Activated naive CD4-positive, alpha-beta T cell treated with anti-CD3 and anti-CD28 coated beads, Interleukin-2, amount 10 ng/mL, durations not matched to agents 7 days and 5 days (primary cell): ENCODE measurements at regions not wholly inside any gene's neighbourhood (a gene's known extent, or its start where the extent isn't known, plus 50 kb on each side); places are given as distances from the start of the nearest gene placed in this dataset.
"Not testable (repeated sequence)": the region's sequence is repeated elsewhere in the genome, so short reads cannot be mapped to it uniquely, and the experiment has no call there.

Experiments used
- CTCF ChIA-PET: fragments of 350-600 bp; sonication (Branson Sonifier 250); formaldehyde crosslinking; loops from one replicate; lab custom pipeline; 2021; ENCODE audit warnings: antibody characterized with exemption; lab: Charles Lee
- DNase-seq: peaks from one replicate; pipeline ENCODE4 v3.0.0-alpha.2; 2020
- H3K27ac Mint-ChIP-seq: one replicate; pipeline ENCODE4 v1.8.0; 2021; ENCODE audit warnings: mild to moderate bottlenecking, moderate library complexity, mixed read lengths
- H3K27me3 Mint-ChIP-seq: one replicate; pipeline ENCODE4 v1.8.0; 2021; ENCODE audit warnings: mild to moderate bottlenecking, mixed read lengths
- H3K36me3 Mint-ChIP-seq: one replicate; pipeline ENCODE4 v1.8.0; 2021; ENCODE audit warnings: mixed read lengths
- H3K4me1 Mint-ChIP-seq: one replicate; pipeline ENCODE4 v1.8.0; 2021; ENCODE audit warnings: mixed read lengths
- H3K4me3 Mint-ChIP-seq: one replicate; pipeline ENCODE4 v1.8.0; 2021; ENCODE audit warnings: mild to moderate bottlenecking, moderate library complexity, mixed read lengths
- H3K9me3 Mint-ChIP-seq: one replicate; pipeline ENCODE4 v1.8.0; 2021; ENCODE audit warnings: mixed read lengths

DNA sequence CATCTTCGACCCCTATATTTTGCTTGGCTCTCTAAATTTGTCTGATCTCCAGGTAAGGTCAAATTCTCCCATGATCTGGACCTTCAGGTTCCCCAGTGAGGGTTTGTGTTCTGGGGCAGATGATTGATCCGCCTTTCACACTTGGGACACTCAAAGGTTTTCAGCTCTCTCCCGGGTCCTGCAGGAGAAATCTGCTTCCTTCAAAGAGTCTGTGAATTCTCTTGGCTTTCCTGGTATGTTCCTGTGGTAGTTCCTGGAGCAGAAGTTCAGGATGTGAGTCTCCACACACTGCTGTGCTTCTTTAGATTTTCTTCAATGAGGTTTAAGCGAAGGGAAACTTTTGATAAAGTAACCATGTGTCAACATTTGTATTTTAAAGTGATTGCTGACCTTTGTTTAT lies 318.0 kb downstream of the TAF11L14 start:
- no peak overlapping the region for H3K4me3 Mint-ChIP-seq
- H3K27me3 Mint-ChIP-seq, result no peaks in the 10 kb centered on the region
- H3K4me1 Mint-ChIP-seq, result no peaks in the 10 kb centered on the region
- no peak overlapping the region for H3K27ac Mint-ChIP-seq
- CTCF ChIA-PET, result no interaction called here
- DNase-seq, result no peak
- H3K9me3 Mint-ChIP-seq, result peaks cover 34% of the 10 kb centered on the region
- no peaks in the 10 kb centered on the region for H3K36me3 Mint-ChIP-seq

DNA sequence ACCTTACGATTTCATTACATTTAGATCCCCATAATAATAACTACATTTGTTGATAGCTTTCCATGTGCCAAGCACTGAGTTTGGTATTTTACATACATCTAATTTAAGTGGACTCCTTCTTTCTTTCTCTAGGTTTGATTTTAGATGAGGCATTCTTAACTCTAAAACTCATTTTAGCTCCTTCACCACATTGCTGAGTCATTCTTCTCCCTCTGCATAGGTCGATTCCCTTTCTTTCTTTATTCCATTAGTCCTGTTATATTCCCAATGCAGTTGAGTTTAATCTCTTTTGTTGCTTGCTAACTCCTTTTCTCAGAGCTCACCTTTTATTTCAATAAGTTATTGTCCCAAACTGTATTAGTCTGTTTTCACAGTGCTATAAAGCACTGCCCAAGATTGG lies 329.8 kb downstream of the TAF11L14 start:
- no peaks in the 10 kb centered on the region for H3K4me1 Mint-ChIP-seq
- CTCF ChIA-PET, result no interaction called here
- H3K9me3 Mint-ChIP-seq, result peaks cover 6% of the 10 kb centered on the region

DNA sequence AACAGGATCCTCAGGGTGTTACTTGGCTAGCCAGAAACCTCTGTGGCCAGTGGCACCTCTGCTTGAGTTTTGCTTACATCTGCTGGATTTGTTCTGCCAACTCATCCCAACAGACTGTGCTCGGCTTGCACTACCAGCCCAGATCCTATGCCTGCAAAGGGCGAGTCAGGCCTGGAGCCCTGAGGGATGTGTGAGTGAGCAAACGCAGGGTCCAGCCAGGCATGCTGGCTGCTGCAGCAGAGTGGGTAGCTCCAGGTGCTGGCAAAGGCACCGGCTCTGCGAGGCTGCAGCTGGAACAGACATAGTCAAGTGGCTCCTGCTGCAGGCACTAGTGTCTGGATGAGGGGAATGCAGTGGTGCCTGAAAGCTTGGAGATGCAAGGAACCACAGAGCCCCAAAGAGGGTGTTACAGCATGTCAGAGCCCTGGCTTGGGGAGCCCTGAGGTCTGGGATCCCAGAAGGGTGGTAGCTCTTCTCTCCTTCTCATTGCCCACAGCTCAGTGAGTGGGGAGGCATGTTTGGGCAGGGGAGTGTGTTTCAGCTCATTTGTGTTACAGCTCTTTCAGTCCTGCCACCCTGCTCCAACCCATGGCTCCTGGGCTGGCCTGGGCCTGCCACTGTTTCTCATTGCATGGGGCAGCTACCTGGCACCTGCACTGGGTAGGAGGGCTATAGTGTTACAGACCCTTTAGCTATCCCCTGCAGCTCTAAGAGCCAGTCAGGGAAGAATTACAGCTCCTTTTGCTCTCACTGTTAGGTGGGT lies 332.6 kb downstream of the TAF11L14 start:
- DNase-seq, result no peak
- Mint-ChIP-seq H3K27me3 (no peaks in the 10 kb centered on the region), H3K4me3 (no peak overlapping the region), H3K27ac (no peak overlapping the region), H3K36me3 (no peaks in the 10 kb centered on the region), H3K4me1 (no peaks in the 10 kb centered on the region), H3K9me3 (peaks cover 5% of the 10 kb centered on the region)
- CTCF ChIA-PET, result no interaction called here

More for the DNA sequence above, 329.8 kb downstream of the TAF11L14 start:
- no peak overlapping the region for H3K27ac Mint-ChIP-seq
- no peak overlapping the region for H3K4me3 Mint-ChIP-seq
- no peaks in the 10 kb centered on the region for H3K27me3 Mint-ChIP-seq
- DNase-seq, result no peak
- no peaks in the 10 kb centered on the region for H3K36me3 Mint-ChIP-seq

DNA sequence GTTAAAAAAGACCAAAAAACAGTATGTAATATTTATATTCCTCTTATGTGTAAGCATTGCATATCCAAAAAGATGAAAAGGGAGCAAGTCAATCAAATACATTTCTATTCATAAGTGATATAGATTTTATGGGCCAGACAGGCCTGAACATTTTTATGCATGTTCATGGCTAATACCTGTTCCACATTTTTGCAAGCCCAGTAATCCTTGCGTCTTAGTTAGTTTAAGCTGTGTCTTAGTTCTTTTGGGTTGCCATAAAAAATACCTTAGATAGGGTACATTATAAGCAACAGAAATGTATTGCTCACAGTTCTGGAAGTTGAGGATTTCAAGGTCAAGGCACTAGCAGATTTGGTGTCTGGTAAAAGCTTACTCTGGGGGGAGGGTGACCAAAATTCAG lies 342.1 kb downstream of the TAF11L14 start:
- CTCF ChIA-PET, result no interaction called here
- H3K4me3 Mint-ChIP-seq, result no peak overlapping the region
- H3K9me3 Mint-ChIP-seq, result peaks cover 3% of the 10 kb centered on the region
- no peak for DNase-seq
- H3K27ac Mint-ChIP-seq, result no peak overlapping the region
- no peaks in the 10 kb centered on the region for H3K27me3 Mint-ChIP-seq
- H3K36me3 Mint-ChIP-seq, result no peaks in the 10 kb centered on the region
- no peaks in the 10 kb centered on the region for H3K4me1 Mint-ChIP-seq

DNA sequence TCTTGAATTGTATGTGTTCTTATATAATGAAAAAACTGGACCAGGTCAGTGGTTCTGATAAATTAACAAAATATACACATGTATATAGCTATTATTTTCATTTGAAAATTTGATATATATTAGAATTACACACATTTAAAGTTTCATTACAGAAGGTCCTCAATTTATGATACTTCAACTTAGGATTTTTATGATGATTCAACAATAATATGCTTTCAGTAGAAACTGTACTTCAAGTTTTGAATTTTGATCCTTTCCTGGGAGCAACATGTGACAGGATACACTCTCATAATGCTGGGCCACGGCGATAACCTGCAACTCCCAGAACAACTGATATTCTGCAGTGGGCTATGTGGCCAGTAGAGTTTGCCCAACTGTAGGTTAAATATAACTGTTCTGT lies 344.7 kb downstream of the TAF11L14 start:
- no peaks in the 10 kb centered on the region for H3K4me1 Mint-ChIP-seq
- CTCF ChIA-PET, result no interaction called here
- no peak for DNase-seq
- no peak overlapping the region for H3K27ac Mint-ChIP-seq
- H3K9me3 Mint-ChIP-seq, result peaks cover 3% of the 10 kb centered on the region
- no peaks in the 10 kb centered on the region for H3K27me3 Mint-ChIP-seq
- H3K4me3 Mint-ChIP-seq, result no peak overlapping the region
- no peaks in the 10 kb centered on the region for H3K36me3 Mint-ChIP-seq

DNA sequence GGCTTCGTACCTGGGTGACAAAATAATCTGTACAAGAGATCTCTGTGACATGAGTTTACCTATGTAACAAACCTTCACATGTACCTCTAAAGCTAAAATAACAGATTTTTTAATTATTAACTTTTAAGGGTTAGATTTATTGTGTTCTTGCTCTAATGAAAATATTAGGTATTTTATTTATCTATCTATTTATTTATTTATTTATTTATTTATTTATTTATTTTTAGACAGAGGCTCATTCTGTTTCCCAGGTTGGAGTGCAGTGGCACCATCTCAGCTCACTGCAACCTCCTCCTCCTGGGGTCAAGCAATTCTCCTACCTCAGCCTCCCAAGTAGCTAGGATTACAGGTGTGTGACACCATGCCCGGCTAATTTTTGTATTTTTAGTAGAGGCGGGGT lies 348.4 kb downstream of the TAF11L14 start:
- H3K9me3 Mint-ChIP-seq, DNase-seq, H3K36me3 Mint-ChIP-seq, H3K4me1 Mint-ChIP-seq, H3K4me3 Mint-ChIP-seq, H3K27ac Mint-ChIP-seq, CTCF ChIA-PET, H3K27me3 Mint-ChIP-seq: not testable (repeated sequence)

DNA sequence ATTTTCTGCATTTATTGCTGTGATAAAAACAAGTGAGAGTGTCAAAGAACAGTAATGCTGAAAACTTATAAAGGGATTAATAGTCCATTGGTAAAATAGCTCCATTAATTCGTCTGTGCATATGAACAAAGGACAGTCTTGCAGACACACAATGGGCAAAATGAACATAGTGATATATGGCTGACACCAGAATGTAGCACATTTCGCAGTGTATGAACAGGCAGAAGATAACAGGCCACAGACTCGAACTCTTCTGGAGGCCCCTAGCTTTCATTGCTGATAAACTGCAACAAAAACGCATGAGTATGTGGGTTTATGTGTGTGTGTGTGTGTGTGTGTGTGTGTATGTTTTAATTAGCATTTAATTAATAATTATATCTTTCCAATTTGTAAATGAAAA lies 354.8 kb downstream of the TAF11L14 start:
- DNase-seq, result no peak
- CTCF ChIA-PET, result no interaction called here
- no peak overlapping the region for H3K27ac Mint-ChIP-seq
- H3K36me3 Mint-ChIP-seq, result no peaks in the 10 kb centered on the region
- no peaks in the 10 kb centered on the region for H3K9me3 Mint-ChIP-seq
- H3K27me3 Mint-ChIP-seq, result no peaks in the 10 kb centered on the region
- no peak overlapping the region for H3K4me3 Mint-ChIP-seq
- H3K4me1 Mint-ChIP-seq, result no peaks in the 10 kb centered on the region

DNA sequence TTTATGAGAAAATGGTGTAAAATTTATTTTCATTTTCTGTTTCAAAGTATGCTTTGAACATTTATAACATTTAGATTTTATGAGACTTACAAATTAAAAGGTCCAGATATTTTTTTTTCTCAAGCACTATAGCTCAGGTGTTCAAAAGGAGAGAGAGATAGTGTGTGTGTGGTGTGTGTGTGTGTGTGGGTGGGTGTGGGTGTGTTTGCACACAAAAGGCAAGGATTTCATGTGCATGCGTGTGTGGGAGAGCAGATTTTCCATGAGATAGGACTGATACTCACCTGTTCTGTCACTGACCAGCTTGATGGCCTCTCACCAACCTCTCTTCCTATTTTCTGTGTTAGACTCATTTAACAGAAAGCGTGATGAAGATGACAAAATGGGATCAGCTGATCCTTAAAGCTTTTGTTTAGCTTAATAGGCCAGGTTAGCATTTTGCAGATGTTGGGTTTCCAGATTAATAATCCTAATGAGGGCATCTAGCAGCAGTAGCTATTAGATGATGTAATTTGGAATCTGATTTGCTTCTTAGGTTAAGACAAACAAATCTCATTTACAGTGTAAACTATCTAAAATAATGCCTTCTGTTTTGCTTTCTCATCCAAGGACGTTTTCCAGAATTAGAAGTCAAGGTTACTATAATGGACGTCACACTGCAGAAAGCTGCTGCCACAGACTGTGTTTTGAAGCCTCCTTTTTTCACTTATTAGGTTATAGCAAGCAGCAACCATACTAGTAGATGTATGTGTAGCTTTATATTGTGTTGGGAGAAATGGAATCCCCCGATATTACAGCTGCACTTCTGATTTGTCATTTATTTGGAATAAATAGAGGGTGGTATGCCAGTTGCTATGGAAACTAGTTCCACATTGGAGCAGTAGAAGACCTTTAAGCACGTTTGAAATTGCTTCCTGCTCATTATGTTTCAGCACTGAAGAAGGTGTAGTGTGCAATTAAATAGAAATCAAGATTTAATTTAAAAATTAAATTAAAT lies 355.6 kb downstream of the TAF11L14 start:
- H3K36me3 Mint-ChIP-seq, result no peaks in the 10 kb centered on the region

DNA sequence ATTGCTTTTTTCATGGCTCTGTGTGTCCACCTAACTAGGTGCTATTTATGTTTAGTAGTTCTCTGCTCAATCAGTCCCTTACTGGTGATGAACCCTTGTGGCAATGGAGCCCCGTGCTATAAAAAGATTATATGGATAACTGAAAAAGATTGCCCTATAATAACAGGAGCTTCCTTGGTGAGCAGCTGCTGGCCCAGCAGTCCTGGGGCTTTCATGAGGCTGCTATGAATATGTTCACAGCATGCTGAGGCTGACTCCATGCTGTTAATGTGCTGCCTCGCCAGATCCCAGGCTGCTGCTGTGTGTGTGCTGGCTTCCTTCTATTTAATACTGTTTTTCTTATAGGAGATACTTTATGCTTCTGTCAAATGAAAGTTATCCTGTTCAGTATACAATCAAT lies 357.5 kb downstream of the TAF11L14 start:
- no peaks in the 10 kb centered on the region for H3K36me3 Mint-ChIP-seq
- H3K4me3 Mint-ChIP-seq, result no peak overlapping the region
- H3K9me3 Mint-ChIP-seq, result no peaks in the 10 kb centered on the region
- CTCF ChIA-PET, result no interaction called here
- H3K4me1 Mint-ChIP-seq, result no peaks in the 10 kb centered on the region
- no peaks in the 10 kb centered on the region for H3K27me3 Mint-ChIP-seq
- no peak overlapping the region for H3K27ac Mint-ChIP-seq
- no peak for DNase-seq

More for the DNA sequence above, 355.6 kb downstream of the TAF11L14 start:
- Mint-ChIP-seq H3K27ac (no peak overlapping the region), H3K4me1 (no peaks in the 10 kb centered on the region), H3K27me3 (no peaks in the 10 kb centered on the region), H3K4me3 (no peak overlapping the region), H3K9me3 (no peaks in the 10 kb centered on the region)
- no peak for DNase-seq
- CTCF ChIA-PET, result no interaction called here

DNA sequence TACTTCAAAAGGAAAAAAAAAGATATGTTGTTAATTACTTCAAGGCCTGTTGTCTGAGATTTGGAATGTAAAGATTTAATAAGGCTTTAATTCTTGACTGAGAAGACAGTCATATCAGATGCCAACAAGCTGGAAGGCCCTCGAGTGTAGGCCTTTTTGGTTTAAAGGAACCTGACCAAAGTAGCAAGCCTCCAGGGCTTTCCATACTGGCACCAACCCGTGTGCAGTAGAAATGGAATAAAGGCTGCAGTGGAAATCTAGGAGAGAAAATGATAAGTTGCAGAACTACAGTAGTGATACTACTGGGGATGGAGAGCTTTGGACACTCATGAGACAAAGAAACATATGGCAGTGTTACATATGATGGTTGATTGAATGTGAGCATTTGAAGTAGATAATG lies 358.0 kb downstream of the TAF11L14 start:
- no peaks in the 10 kb centered on the region for H3K36me3 Mint-ChIP-seq
- no peak overlapping the region for H3K27ac Mint-ChIP-seq
- no peak overlapping the region for H3K4me3 Mint-ChIP-seq
- CTCF ChIA-PET, result no interaction called here
- H3K9me3 Mint-ChIP-seq, result no peaks in the 10 kb centered on the region
- no peaks in the 10 kb centered on the region for H3K27me3 Mint-ChIP-seq
- no peaks in the 10 kb centered on the region for H3K4me1 Mint-ChIP-seq
- DNase-seq, result no peak

DNA sequence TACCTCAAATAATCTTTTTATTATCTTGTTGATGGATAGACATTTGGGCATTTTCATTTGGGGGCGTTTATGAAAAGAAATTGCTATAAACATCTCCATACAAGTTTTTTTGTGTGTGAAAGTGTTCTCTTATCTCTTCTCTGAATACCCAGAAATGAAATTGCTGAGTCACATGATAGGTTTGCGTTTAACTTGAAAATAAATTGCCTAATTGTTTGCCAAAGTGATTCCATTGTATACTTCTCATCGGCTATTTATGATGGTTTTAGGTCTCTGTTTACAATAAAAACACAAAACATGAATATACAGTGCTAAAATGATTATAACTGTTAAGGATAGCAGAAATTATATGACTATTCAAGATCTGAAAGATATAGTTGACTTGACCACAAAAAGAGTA lies 361.7 kb downstream of the TAF11L14 start:
- no peak for DNase-seq
- Mint-ChIP-seq H3K27me3 (no peaks in the 10 kb centered on the region), H3K36me3 (no peaks in the 10 kb centered on the region), H3K9me3 (no peaks in the 10 kb centered on the region), H3K4me1 (no peaks in the 10 kb centered on the region), H3K4me3 (no peak overlapping the region), H3K27ac (no peak overlapping the region)
- CTCF ChIA-PET, result no interaction called here

DNA sequence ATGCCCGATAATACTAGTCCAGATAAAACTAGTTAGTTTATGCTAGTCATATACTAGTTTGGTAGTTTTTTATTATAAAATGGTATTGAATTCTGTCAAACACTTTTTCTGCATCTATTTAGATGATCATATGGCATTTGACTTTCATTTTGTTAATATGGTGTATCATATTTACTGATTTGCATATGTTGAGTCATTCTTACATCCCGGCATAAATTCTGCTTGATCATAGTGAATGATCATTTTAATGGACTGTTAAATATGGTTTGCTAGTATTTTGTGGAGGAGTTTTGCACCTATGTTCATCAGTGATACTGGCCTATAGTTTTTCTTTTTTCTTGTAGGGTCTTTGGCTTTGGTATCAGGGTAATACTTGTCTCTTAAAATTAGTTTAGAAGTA lies 365.6 kb downstream of the TAF11L14 start:
- H3K4me3 Mint-ChIP-seq, result no peak overlapping the region
- no peaks in the 10 kb centered on the region for H3K36me3 Mint-ChIP-seq
- H3K27ac Mint-ChIP-seq, result no peak overlapping the region
- CTCF ChIA-PET, result no interaction called here
- DNase-seq, result no peak
- peaks cover 6% of the 10 kb centered on the region for H3K9me3 Mint-ChIP-seq
- no peaks in the 10 kb centered on the region for H3K4me1 Mint-ChIP-seq
- H3K27me3 Mint-ChIP-seq, result no peaks in the 10 kb centered on the region

DNA sequence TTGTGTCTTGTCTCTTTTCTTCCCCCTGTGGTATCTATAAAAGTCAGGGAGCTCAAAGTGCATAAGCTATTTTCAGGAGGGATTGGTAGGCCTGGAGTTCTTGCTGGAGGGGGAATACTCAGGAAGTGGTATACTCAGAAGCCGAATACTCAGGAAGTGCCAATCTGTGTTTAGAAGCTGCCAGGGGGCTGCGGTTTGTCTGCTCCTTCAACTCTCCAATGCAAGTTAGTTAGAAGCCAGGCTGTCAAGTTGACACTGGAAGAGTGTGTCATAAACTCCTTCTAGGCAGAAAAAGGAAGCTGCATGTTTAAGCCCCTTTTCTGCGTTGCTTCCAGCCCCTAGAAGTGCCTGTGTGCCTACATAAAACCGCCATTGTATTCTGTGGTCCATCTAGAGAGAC lies 366.5 kb downstream of the TAF11L14 start:
- peaks cover 12% of the 10 kb centered on the region for H3K9me3 Mint-ChIP-seq
- H3K36me3 Mint-ChIP-seq, result no peaks in the 10 kb centered on the region
- H3K4me3 Mint-ChIP-seq, result no peak overlapping the region
- no peak overlapping the region for H3K27ac Mint-ChIP-seq
- no peaks in the 10 kb centered on the region for H3K4me1 Mint-ChIP-seq
- CTCF ChIA-PET, result no interaction called here
- H3K27me3 Mint-ChIP-seq, result no peaks in the 10 kb centered on the region
- DNase-seq, result no peak

DNA sequence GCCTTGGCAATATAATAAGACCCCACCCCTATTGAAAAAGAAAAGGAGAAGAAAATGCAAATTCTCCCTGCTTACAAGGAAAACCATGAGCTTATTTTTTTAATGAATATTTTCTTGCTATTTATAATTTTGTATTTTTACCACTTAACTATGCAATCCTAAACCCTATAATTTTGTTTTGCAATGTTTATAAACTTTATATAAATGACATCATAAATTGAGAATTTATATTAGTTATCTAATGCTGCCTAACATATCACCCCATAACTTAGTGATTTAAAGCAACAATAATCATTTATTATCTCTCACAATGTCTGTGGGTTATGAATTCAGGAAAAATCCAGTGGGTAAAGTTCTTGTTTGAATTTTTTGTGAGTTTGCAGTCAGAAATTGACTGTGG lies 369.1 kb downstream of the TAF11L14 start:
- H3K4me3 Mint-ChIP-seq, result no peak overlapping the region
- no peaks in the 10 kb centered on the region for H3K36me3 Mint-ChIP-seq
- no peak overlapping the region for H3K27ac Mint-ChIP-seq
- peaks cover 14% of the 10 kb centered on the region for H3K9me3 Mint-ChIP-seq
- no peaks in the 10 kb centered on the region for H3K27me3 Mint-ChIP-seq
- DNase-seq, result no peak
- CTCF ChIA-PET, result no interaction called here
- H3K4me1 Mint-ChIP-seq, result no peaks in the 10 kb centered on the region

DNA sequence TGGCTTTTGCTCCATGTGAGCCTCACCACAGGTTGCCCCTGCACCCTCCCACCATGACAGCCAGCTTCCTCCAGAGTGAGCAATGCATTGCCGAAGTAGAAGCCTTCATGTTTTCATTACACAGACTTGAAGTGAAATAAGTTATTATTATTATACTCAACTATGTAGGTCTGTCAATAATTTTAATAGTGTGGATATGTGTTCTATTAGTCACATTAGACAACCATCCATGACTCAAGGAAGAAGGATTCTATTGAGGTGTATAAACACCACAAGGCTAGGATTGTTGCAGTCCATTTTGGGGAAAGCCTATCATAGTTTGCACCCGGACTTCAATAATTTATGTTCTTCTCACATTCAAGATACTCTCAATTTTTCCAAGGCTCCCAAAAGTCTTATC lies 369.5 kb downstream of the TAF11L14 start:
- Mint-ChIP-seq H3K27ac (no peak overlapping the region), H3K36me3 (no peaks in the 10 kb centered on the region), H3K4me3 (no peak overlapping the region), H3K4me1 (no peaks in the 10 kb centered on the region), H3K9me3 (peaks cover 14% of the 10 kb centered on the region), H3K27me3 (no peaks in the 10 kb centered on the region)
- DNase-seq, result no peak
- CTCF ChIA-PET, result no interaction called here
